Activated CD8-positive, alpha-beta memory T cell treated with anti-CD3 and anti-CD28 coated beads for 4 hours (primary cell): ENCODE measurements at regions not wholly inside any gene's neighbourhood (a gene's known extent, or its start where the extent isn't known, plus 50 kb on each side); places are given as distances from the start of the nearest gene placed in this dataset.

ENCODE experiments used
- DNase-seq, 2 donors: peaks; one replicate each; pipeline ENCODE4 v3.0.0-alpha.2; 2020; ENCODE audit warnings: low read depth in 2 of 2

- no peak for DNase-seq
These were observed 595.4 kb upstream of the AGA start for GRCh38 chr4:178037459-178038214.

GRCh38 chr4:178056996-178057395, 614.8 kb upstream of the AGA start:
- DNase-seq: no peak

- DNase-seq: no peak
These were observed 621.3 kb upstream of the AGA start for GRCh38 chr4:178063568-178063967.

GRCh38 chr4:178066338-178066941, 624.2 kb upstream of the AGA start:
- DNase-seq: no peak

GRCh38 chr4:178068136-178068535, 625.9 kb upstream of the AGA start:
- DNase-seq: no peak

- DNase-seq: no peak
These were observed 627.9 kb upstream of the AGA start for GRCh38 chr4:178070163-178070562.

- DNase-seq: no peak
These were observed 638.1 kb upstream of the AGA start for GRCh38 chr4:178080312-178080711.

GRCh38 chr4:178081176-178081575, 638.9 kb upstream of the AGA start:
- no peak for DNase-seq

GRCh38 chr4:178081896-178082295, 639.7 kb upstream of the AGA start:
- no peak for DNase-seq

- DNase-seq: no peak
These were observed 640.7 kb upstream of the AGA start for GRCh38 chr4:178082906-178083305.

GRCh38 chr4:178083968-178084367, 641.7 kb upstream of the AGA start:
- no peak for DNase-seq

GRCh38 chr4:178086320-178086719, 644.1 kb upstream of the AGA start:
- DNase-seq: no peak

GRCh38 chr4:178090640-178091411, 648.6 kb upstream of the AGA start:
- no peak for DNase-seq

- DNase-seq: no peak
These were observed 659.9 kb upstream of the AGA start for GRCh38 chr4:178102139-178102538.

GRCh38 chr4:178105242-178105641, 663.0 kb upstream of the AGA start:
- DNase-seq: no peak

GRCh38 chr4:178136736-178137345, 694.6 kb upstream of the AGA start:
- no peak for DNase-seq

- no peak for DNase-seq
These were observed 695.7 kb upstream of the AGA start for GRCh38 chr4:178137732-178138471.

GRCh38 chr4:178138491-178138890, 696.3 kb upstream of the AGA start:
- DNase-seq: no peak

GRCh38 chr4:178140326-178140915, 698.2 kb upstream of the AGA start:
- DNase-seq: no peak

- DNase-seq: no peak
These were observed 700.5 kb upstream of the AGA start for GRCh38 chr4:178142724-178143123.

- no peak for DNase-seq
These were observed 705.9 kb upstream of the AGA start for GRCh38 chr4:178148106-178148505.
